ENCODE measurements at regions not wholly inside any gene's neighbourhood (a gene's known extent, or its start where the extent isn't known, plus 50 kb on each side); places are given as distances from the start of the nearest gene placed in this dataset.
"Not testable (repeated sequence)": the region's sequence is repeated elsewhere in the genome, so short reads cannot be mapped to it uniquely, and the experiment has no call there.

- TF ChIP-seq POLR2A (IDR thresholded peaks at IDR 0.05; ENCODE audit: low read length); GATA1 (IDR thresholded peaks at IDR 0.05; ENCODE audit: low read depth, low read length): not testable (repeated sequence)
Observed at GRCh38 chr11:81539806-81540205, 1193.9 kb downstream of the FAM181B start.
